BLaER1 (cell line): ENCODE measurements at regions not wholly inside any gene's neighbourhood (a gene's known extent, or its start where the extent isn't known, plus 50 kb on each side); places are given as distances from the start of the nearest gene placed in this dataset.
A peak's percentile ranks its signal among the peaks of the same experiment; 100 is the strongest.

Source experiments
- H3K27ac ChIP-seq: shearing (Covaris generic); formaldehyde crosslinking; 2 replicates; pipeline ENCODE4 v1.8.1; 2022
- H3K27me3 ChIP-seq: shearing (Covaris generic); formaldehyde crosslinking; 2 replicates; pipeline ENCODE4 v1.8.1; 2022
- H3K36me3 ChIP-seq: shearing (Covaris generic); formaldehyde crosslinking; 2 replicates; pipeline ENCODE4 v1.8.1; 2022
- H3K4me1 ChIP-seq: shearing (Covaris generic); formaldehyde crosslinking; 2 replicates; pipeline ENCODE4 v1.8.1; 2022
- H3K4me2 ChIP-seq: shearing (Covaris generic); formaldehyde crosslinking; 2 replicates; pipeline ENCODE4 v1.8.1; 2022
- H3K4me3 ChIP-seq: shearing (Covaris generic); formaldehyde crosslinking; 2 replicates; pipeline ENCODE4 v1.8.1; 2022
- H3K9ac ChIP-seq: shearing (Covaris generic); formaldehyde crosslinking; 2 replicates; pipeline ENCODE4 v1.8.1; 2022
- H3K9me3 ChIP-seq: shearing (Covaris generic); formaldehyde crosslinking; 2 replicates; pipeline ENCODE4 v1.8.1; 2022
- H4K20me1 ChIP-seq: shearing (Covaris generic); formaldehyde crosslinking; 2 replicates; pipeline ENCODE4 v1.8.1; 2022
- Cebpa-rat ChIP-seq: shearing (Covaris generic); IDR thresholded peaks from 2 replicates; pipeline ENCODE4 v1.8.1; 2022

GRCh38 chrX:131356725-131357124 lies 67.6 kb upstream of the IGSF1 start:
- Histone ChIP-seq H4K20me1 (peaks cover 6% of the 10 kb centered on the region; the same call in 1 of the 2 replicates), H3K27ac (no peak overlapping the region), H3K27me3 (peaks cover 74% of the 10 kb centered on the region), H3K36me3 (no peaks in the 10 kb centered on the region), H3K4me3 (no peak overlapping the region), H3K4me2 (no peak overlapping the region), H3K9ac (no peak overlapping the region), H3K4me1 (no peaks in the 10 kb centered on the region), H3K9me3 (no peaks in the 10 kb centered on the region)
- TF ChIP-seq Cebpa-rat = no peak

GRCh38 chrX:131359611-131360010 lies 70.5 kb upstream of the IGSF1 start:
- Histone ChIP-seq H3K27me3 (peaks cover 70% of the 10 kb centered on the region), H3K27ac (no peak overlapping the region), H3K9me3 (no peaks in the 10 kb centered on the region), H3K4me2 (no peak overlapping the region), H3K9ac (no peak overlapping the region), H3K4me3 (no peak overlapping the region), H4K20me1 (peaks cover 6% of the 10 kb centered on the region; the same call in 1 of the 2 replicates), H3K36me3 (no peaks in the 10 kb centered on the region), H3K4me1 (no peaks in the 10 kb centered on the region)
- TF ChIP-seq Cebpa-rat = no peak

- no peaks in the 10 kb centered on the region for H3K9me3 ChIP-seq
- H3K4me3 ChIP-seq = no peak overlapping the region
- peaks cover 85% of the 10 kb centered on the region for H3K27me3 ChIP-seq
- no peak overlapping the region for H3K4me2 ChIP-seq
- no peaks in the 10 kb centered on the region for H3K4me1 ChIP-seq
- no peaks in the 10 kb centered on the region for H3K36me3 ChIP-seq
- H3K9ac ChIP-seq = no peak overlapping the region
- TF ChIP-seq Cebpa-rat = no peak
- H3K27ac ChIP-seq = no peak overlapping the region
- 0 out of 2 replicates have a peak, but pooled peaks cover 4% of the 10 kb centered on the region for H4K20me1 ChIP-seq
These were observed 76.7 kb upstream of the IGSF1 start for GRCh38 chrX:131365766-131366165.

- Histone ChIP-seq H3K4me1 (no peaks in the 10 kb centered on the region), H4K20me1 (0 out of 2 replicates have a peak, but pooled peaks cover 4% of the 10 kb centered on the region), H3K36me3 (no peaks in the 10 kb centered on the region), H3K4me2 (no peak overlapping the region), H3K27ac (no peak overlapping the region), H3K9ac (no peak overlapping the region), H3K9me3 (no peaks in the 10 kb centered on the region), H3K27me3 (peaks cover 83% of the 10 kb centered on the region), H3K4me3 (no peak overlapping the region)
- no peak for TF ChIP-seq Cebpa-rat
These were observed 77.3 kb upstream of the IGSF1 start for GRCh38 chrX:131366407-131366806.

- no peak for TF ChIP-seq Cebpa-rat
These were observed 99.2 kb upstream of the IGSF1 start for GRCh38 chrX:131388293-131388692.

GRCh38 chrX:131392666-131393065 lies 103.6 kb upstream of the IGSF1 start:
- no peak overlapping the region for H3K9ac ChIP-seq
- TF ChIP-seq Cebpa-rat = no peak
- peaks cover 19% of the 10 kb centered on the region for H3K9me3 ChIP-seq
- H3K27me3 ChIP-seq = peaks cover 69% of the 10 kb centered on the region
- no peaks in the 10 kb centered on the region; the same call in 1 of the 2 replicates for H4K20me1 ChIP-seq
- no peaks in the 10 kb centered on the region for H3K4me1 ChIP-seq
- H3K4me3 ChIP-seq = no peak overlapping the region
- H3K36me3 ChIP-seq = no peaks in the 10 kb centered on the region
- no peak overlapping the region for H3K4me2 ChIP-seq
- no peak overlapping the region for H3K27ac ChIP-seq

More at GRCh38 chrX:131388293-131388692, 99.2 kb upstream of the IGSF1 start:
- no peaks in the 10 kb centered on the region for H3K36me3 ChIP-seq
- peaks cover 29% of the 10 kb centered on the region for H3K27me3 ChIP-seq
- no peaks in the 10 kb centered on the region; the same call in 1 of the 2 replicates for H4K20me1 ChIP-seq
- no peak overlapping the region for H3K4me2 ChIP-seq
- H3K27ac ChIP-seq = no peak overlapping the region
- H3K9me3 ChIP-seq = peaks cover 23% of the 10 kb centered on the region
- H3K4me1 ChIP-seq = no peaks in the 10 kb centered on the region
- no peak overlapping the region for H3K9ac ChIP-seq
- H3K4me3 ChIP-seq = no peak overlapping the region

- H3K4me2 ChIP-seq = no peak overlapping the region
- no peak overlapping the region for H3K27ac ChIP-seq
- no peak overlapping the region for H3K9ac ChIP-seq
- H3K36me3 ChIP-seq = no peaks in the 10 kb centered on the region
- no peak for TF ChIP-seq Cebpa-rat
- no peaks in the 10 kb centered on the region; the same call in 1 of the 2 replicates for H4K20me1 ChIP-seq
- H3K4me1 ChIP-seq = no peaks in the 10 kb centered on the region
- H3K4me3 ChIP-seq = no peak overlapping the region
- peaks cover 75% of the 10 kb centered on the region for H3K27me3 ChIP-seq
- H3K9me3 ChIP-seq = peaks cover 11% of the 10 kb centered on the region
These were observed 104.3 kb upstream of the IGSF1 start for GRCh38 chrX:131393426-131393825.

- H3K9ac ChIP-seq = no peak overlapping the region
- no peaks in the 10 kb centered on the region; the same call in 1 of the 2 replicates for H4K20me1 ChIP-seq
- H3K27me3 ChIP-seq = peaks cover 80% of the 10 kb centered on the region
- no peak for TF ChIP-seq Cebpa-rat
- no peak overlapping the region for H3K27ac ChIP-seq
- H3K36me3 ChIP-seq = no peaks in the 10 kb centered on the region
- no peaks in the 10 kb centered on the region for H3K4me1 ChIP-seq
- H3K9me3 ChIP-seq = peaks cover 2% of the 10 kb centered on the region; the same call in 1 of the 2 replicates
- H3K4me2 ChIP-seq = no peak overlapping the region
- no peak overlapping the region for H3K4me3 ChIP-seq
These were observed 105.3 kb upstream of the IGSF1 start for GRCh38 chrX:131394384-131394783.

- H3K4me3 ChIP-seq = no peak overlapping the region
- H3K36me3 ChIP-seq = no peaks in the 10 kb centered on the region
- no peak for TF ChIP-seq Cebpa-rat
- peaks cover 89% of the 10 kb centered on the region for H3K27me3 ChIP-seq
- no peaks in the 10 kb centered on the region for H3K4me1 ChIP-seq
- peak overlapping the region; percentile 11; the same call in 1 of the 2 replicates for H3K4me2 ChIP-seq
- H3K9ac ChIP-seq = no peak overlapping the region
- no peak overlapping the region for H3K27ac ChIP-seq
- H4K20me1 ChIP-seq = no peaks in the 10 kb centered on the region
- no peaks in the 10 kb centered on the region for H3K9me3 ChIP-seq
These were observed 108.8 kb upstream of the IGSF1 start for GRCh38 chrX:131397891-131398290.

GRCh38 chrX:131399678-131400428 lies 110.7 kb upstream of the IGSF1 start:
- Histone ChIP-seq H3K4me1 (no peaks in the 10 kb centered on the region), H3K36me3 (no peaks in the 10 kb centered on the region), H3K9ac (no peak overlapping the region), H3K27ac (no peak overlapping the region), H3K9me3 (no peaks in the 10 kb centered on the region), H3K27me3 (peaks cover 81% of the 10 kb centered on the region), H3K4me2 (no peak overlapping the region), H3K4me3 (no peak overlapping the region), H4K20me1 (no peaks in the 10 kb centered on the region)
- TF ChIP-seq Cebpa-rat = no peak
